ENCODE measurements at regions not wholly inside any gene's neighbourhood (a gene's known extent, or its start where the extent isn't known, plus 50 kb on each side); places are given as distances from the start of the nearest gene placed in this dataset.
"Not testable (repeated sequence)": the region's sequence is repeated elsewhere in the genome, so short reads cannot be mapped to it uniquely, and the experiment has no call there.

DNA sequence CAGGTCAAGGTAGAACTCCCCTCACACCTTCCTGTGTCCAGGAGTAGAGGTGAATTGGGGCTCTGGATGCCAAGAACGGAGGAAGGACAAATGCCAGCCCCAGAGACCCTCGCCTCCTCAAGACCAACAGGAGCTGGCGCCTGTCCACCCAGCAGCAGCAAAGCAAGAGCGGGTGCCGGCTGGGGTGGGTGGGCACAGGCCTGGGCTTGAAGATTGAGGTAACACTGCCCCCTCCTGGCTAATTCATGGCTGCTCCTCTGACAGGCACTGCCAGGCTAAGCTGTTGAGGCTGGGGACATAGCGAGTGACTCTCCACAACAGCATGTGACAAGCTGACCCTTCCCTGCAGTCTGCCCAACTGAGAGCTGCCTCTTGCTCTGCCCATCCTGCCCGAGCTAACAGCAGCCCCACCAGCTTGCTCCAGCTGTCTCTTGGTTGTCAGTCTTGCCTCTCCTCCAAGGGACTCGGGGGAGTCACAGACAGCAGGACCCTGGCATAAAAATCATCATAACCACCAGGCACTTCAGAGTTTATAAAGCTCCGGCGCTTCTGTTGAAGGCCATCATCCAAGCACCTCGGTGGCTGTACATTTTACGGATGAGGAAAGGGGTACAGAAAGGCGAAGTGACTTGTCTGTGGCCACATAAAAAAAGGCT is 202.3 kb downstream of the TBC1D2B start:
- H3K14ac ChIP-seq (ENCODE audit: insufficient read length); H3K27me3 ChIP-seq (replicated peaks in 1 of 4; ENCODE audit: control insufficient read depth in 3 of 4, extremely low read depth in 1 of 4, insufficient read depth in 3 of 4, low read length in 3 of 4); H4K5ac ChIP-seq (ENCODE audit: insufficient read length, low read depth, low read length); H2BK15ac ChIP-seq (ENCODE audit: low read length); H2BK5ac ChIP-seq (ENCODE audit: low read depth, low read length); H3K9ac ChIP-seq (replicated peaks in 1 of 4; ENCODE audit: extremely low read depth in 1 of 4, low read depth in 3 of 4, low read length in 3 of 4); H3K36me3 ChIP-seq (ENCODE audit: control insufficient read depth in 2 of 4, insufficient read depth in 4 of 4, low read length in 3 of 4); H3K18ac ChIP-seq (ENCODE audit: extremely low read depth, low read length); H2AK5ac ChIP-seq (ENCODE audit: low read depth, low read length); H3K56ac ChIP-seq (replicated peaks; ENCODE audit: insufficient read length, low read depth, low read length); H3K4me1 ChIP-seq (replicated peaks in 1 of 4; ENCODE audit: control insufficient read depth in 3 of 4, insufficient read depth in 4 of 4, low read length in 3 of 4); H2BK12ac ChIP-seq (ENCODE audit: low read depth, low read length); H4K8ac ChIP-seq (ENCODE audit: extremely low read depth, insufficient read depth, low read length); H3K23ac ChIP-seq (ENCODE audit: insufficient read length); H3K23me2 ChIP-seq (ENCODE audit: low read depth, low read length); POLR2A ChIA-PET (ENCODE audit: partially characterized antibody); H3K79me2 ChIP-seq (ENCODE audit: control insufficient read depth in 1 of 2, insufficient read depth in 2 of 2, low read length in 2 of 2); H3K4me2 ChIP-seq (ENCODE audit: insufficient read depth in 1 of 2, low read depth in 2 of 2, low read length in 2 of 2); H2BK120ac ChIP-seq (replicated peaks; ENCODE audit: low read depth, low read length); H4K20me1 ChIP-seq (replicated peaks in 1 of 2; ENCODE audit: control insufficient read depth in 1 of 2, insufficient read depth in 2 of 2, low read length in 2 of 2); H3K27ac ChIP-seq (ENCODE audit: low read depth, low read length); H4K91ac ChIP-seq (replicated peaks; ENCODE audit: insufficient read length, low read length); H2AFZ ChIP-seq (ENCODE audit: low read length); H3K79me1 ChIP-seq (ENCODE audit: low read depth, low read length); H3K9me3 ChIP-seq (ENCODE audit: insufficient read depth in 2 of 2, low read depth in 1 of 2, low read length in 1 of 2); H3K4me3 ChIP-seq (ENCODE audit: extremely low read depth in 1 of 4, insufficient read depth in 2 of 4, low read depth in 3 of 4, low read length in 4 of 4); H3K4ac ChIP-seq (replicated peaks; ENCODE audit: insufficient read length, low read depth, low read length): not testable (repeated sequence)
- DNase-seq (ENCODE audit: low read depth in 1 of 2, low spot score in 2 of 2) (peak; percentile 53 to 86), FAIRE-seq (peak; percentile 66)
- 0 out of 2 replicates have a peak overlapping the region, but pooled peaks have one; percentile 48 for H2BK20ac ChIP-seq (ENCODE audit: low read length)
- TF ChIP-seq, protein P1, sequence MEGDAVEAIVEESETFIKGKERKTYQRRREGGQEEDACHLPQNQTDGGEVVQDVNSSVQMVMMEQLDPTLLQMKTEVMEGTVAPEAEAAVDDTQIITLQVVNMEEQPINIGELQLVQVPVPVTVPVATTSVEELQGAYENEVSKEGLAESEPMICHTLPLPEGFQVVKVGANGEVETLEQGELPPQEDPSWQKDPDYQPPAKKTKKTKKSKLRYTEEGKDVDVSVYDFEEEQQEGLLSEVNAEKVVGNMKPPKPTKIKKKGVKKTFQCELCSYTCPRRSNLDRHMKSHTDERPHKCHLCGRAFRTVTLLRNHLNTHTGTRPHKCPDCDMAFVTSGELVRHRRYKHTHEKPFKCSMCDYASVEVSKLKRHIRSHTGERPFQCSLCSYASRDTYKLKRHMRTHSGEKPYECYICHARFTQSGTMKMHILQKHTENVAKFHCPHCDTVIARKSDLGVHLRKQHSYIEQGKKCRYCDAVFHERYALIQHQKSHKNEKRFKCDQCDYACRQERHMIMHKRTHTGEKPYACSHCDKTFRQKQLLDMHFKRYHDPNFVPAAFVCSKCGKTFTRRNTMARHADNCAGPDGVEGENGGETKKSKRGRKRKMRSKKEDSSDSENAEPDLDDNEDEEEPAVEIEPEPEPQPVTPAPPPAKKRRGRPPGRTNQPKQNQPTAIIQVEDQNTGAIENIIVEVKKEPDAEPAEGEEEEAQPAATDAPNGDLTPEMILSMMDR (IDR thresholded peaks at IDR 0.05; ENCODE audit: control extremely low read depth in 1 of 3, insufficient read depth in 1 of 3, low read depth in 1 of 3, low read length in 3 of 3): peak; percentile 80 to 88 (median 88)
- TF ChIP-seq RAD21 (IDR thresholded peaks at IDR 0.05 in 1 of 2, conservative IDR thresholded peaks at IDR 0.05 in 1 of 2; ENCODE audit: low read depth in 2 of 2, low read length in 2 of 2): peak; percentile 80 to 84
- 60% methylated on average over 12 of the region's 13 CpGs; no CpG with 5 or more reads in 1 of the 2 experiments for WGBS, 2 experiments (ENCODE audit: extremely low coverage in 1 of 2, insufficient coverage in 1 of 2, insufficient read length in 1 of 2, insufficient replicate concordance in 2 of 2, low coverage in 1 of 2, low lambda C conversion rate in 2 of 2, missing lambda C conversion rate in 1 of 2)
- CTCF ChIA-PET (ENCODE audit: partially characterized antibody): interaction anchor here (0.8 to 2.9 kb wide), 16 partner anchors 20 to 774 kb away, joined by 3 to 12 read pairs (median 4); no protein-coding TSS in a partner anchor

All from H1 (cell line).